ENCODE measurements at regions not wholly inside any gene's neighbourhood (a gene's known extent, or its start where the extent isn't known, plus 50 kb on each side); places are given as distances from the start of the nearest gene placed in this dataset.

- Histone ChIP-seq H2AFZ (ENCODE audit: low read length) (no peak overlapping the region), H3K4me2 (ENCODE audit: low read length) (no peak overlapping the region)
These were observed 182.8 kb downstream of the LMO4 start for GRCh38 chr1:87511449-87511848.

DNA sequence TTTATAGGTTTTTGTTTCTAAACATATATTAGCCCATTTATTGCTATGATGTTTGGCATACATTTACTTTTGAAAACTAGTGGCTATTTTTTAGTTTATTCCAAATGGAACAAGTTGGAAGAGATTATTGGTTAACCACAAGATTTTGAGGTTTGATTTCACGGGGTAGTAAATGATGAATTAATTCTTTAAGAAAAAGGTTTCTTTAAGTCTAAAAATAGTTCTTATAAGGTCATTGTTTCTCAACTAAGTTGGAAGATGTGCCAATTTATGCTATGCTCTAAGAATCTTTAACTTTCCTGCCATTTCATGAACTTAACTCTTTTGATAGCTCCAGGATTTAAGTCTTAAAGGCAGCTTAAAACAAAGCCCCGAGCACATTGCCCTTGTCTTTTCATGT lies 183.8 kb downstream of the LMO4 start:
- Histone ChIP-seq H3K4me3 (ENCODE audit: low read depth, low read length, poor library complexity, severe bottlenecking) (no peak overlapping the region), H3K9me3 (ENCODE audit: low read length) (no peaks in the 10 kb centered on the region), H4K20me1 (ENCODE audit: insufficient read depth, low read length) (no peaks in the 10 kb centered on the region), H3K4me2 (ENCODE audit: low read length) (no peak overlapping the region), H3K9me2 (ENCODE audit: insufficient read depth, low read length) (no peaks in the 10 kb centered on the region), H3K36me3 (ENCODE audit: insufficient read depth, low read length) (no peaks in the 10 kb centered on the region), H3K79me2 (ENCODE audit: insufficient read depth, low read depth, low read length) (no peaks in the 10 kb centered on the region), H2AFZ (ENCODE audit: low read length) (no peak overlapping the region), H3K27ac (ENCODE audit: low read depth, low read length, poor library complexity, severe bottlenecking) (no peak overlapping the region), H3K4me1 (ENCODE audit: insufficient read depth, low read length, poor library complexity, severe bottlenecking) (no peaks in the 10 kb centered on the region)
- CTCF ChIA-PET (ENCODE audit: unreplicated experiment), result no interaction called here
- no peak for DNase-seq (ENCODE audit: low spot score)
- no TSS peak for BruUV-seq (replicated peaks)
- TF ChIP-seq EZH2phosphoT487 (IDR thresholded peaks at IDR 0.05; ENCODE audit: borderline replicate concordance, low read depth, low read length), result no peak
- TF ChIP-seq, protein P1, sequence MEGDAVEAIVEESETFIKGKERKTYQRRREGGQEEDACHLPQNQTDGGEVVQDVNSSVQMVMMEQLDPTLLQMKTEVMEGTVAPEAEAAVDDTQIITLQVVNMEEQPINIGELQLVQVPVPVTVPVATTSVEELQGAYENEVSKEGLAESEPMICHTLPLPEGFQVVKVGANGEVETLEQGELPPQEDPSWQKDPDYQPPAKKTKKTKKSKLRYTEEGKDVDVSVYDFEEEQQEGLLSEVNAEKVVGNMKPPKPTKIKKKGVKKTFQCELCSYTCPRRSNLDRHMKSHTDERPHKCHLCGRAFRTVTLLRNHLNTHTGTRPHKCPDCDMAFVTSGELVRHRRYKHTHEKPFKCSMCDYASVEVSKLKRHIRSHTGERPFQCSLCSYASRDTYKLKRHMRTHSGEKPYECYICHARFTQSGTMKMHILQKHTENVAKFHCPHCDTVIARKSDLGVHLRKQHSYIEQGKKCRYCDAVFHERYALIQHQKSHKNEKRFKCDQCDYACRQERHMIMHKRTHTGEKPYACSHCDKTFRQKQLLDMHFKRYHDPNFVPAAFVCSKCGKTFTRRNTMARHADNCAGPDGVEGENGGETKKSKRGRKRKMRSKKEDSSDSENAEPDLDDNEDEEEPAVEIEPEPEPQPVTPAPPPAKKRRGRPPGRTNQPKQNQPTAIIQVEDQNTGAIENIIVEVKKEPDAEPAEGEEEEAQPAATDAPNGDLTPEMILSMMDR (conservative IDR thresholded peaks at IDR 0.05; ENCODE audit: low read length), result no peak
- intact Hi-C loops (cut with micrococcal nuclease; ENCODE audit: unreplicated experiment), result no loop called here
- POLR2A ChIA-PET, result interaction anchor here (0.7 kb wide), 1 partner anchor 163 kb away, joined by 3 read pairs; no protein-coding TSS in a partner anchor

More at GRCh38 chr1:87511449-87511848, 182.8 kb downstream of the LMO4 start:
- Histone ChIP-seq H3K79me2 (ENCODE audit: insufficient read depth, low read depth, low read length) (no peaks in the 10 kb centered on the region), H3K4me3 (ENCODE audit: low read depth, low read length, poor library complexity, severe bottlenecking) (no peak overlapping the region), H3K9me3 (ENCODE audit: low read length) (no peaks in the 10 kb centered on the region), H3K4me1 (ENCODE audit: insufficient read depth, low read length, poor library complexity, severe bottlenecking) (no peaks in the 10 kb centered on the region), H3K36me3 (ENCODE audit: insufficient read depth, low read length) (no peaks in the 10 kb centered on the region), H3K27ac (ENCODE audit: low read depth, low read length, poor library complexity, severe bottlenecking) (no peak overlapping the region), H4K20me1 (ENCODE audit: insufficient read depth, low read length) (no peaks in the 10 kb centered on the region), H3K9me2 (ENCODE audit: insufficient read depth, low read length) (no peaks in the 10 kb centered on the region)
- BruUV-seq (replicated peaks), result no TSS peak
- ChIA-PET POLR2A (no interaction called here), CTCF (ENCODE audit: unreplicated experiment) (no interaction called here)
- TF ChIP-seq EZH2phosphoT487 (IDR thresholded peaks at IDR 0.05; ENCODE audit: borderline replicate concordance, low read depth, low read length), result no peak
- no peak for DNase-seq (ENCODE audit: low spot score)
- intact Hi-C loops (cut with micrococcal nuclease; ENCODE audit: unreplicated experiment), result no loop called here

DNA sequence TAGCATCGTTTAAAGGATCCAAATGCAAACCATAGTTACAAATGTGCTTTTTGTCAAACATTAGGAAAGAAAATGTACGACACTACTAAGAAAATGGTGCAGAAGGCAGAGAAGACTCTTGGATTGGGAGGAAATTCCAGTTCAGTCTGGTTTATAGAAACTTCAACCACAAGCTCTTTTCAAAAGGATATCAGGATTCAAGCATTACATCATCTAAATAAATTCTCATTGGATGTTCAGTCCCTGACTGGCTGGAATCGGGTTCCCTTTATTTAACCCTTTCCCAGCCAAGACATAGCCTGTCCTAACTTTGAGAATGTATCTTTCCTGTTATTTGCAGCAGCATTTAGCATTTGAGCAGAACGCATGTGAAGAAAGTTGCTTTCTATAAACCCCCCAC lies 184.6 kb downstream of the LMO4 start:
- no peak for DNase-seq (ENCODE audit: low spot score)
- ChIA-PET POLR2A (interaction anchor here (0.6 kb wide), 1 partner anchor 180 kb away, joined by 3 read pairs; no protein-coding TSS in a partner anchor), CTCF (ENCODE audit: unreplicated experiment) (no interaction called here)
- Histone ChIP-seq H4K20me1 (ENCODE audit: insufficient read depth, low read length) (no peaks in the 10 kb centered on the region), H3K79me2 (ENCODE audit: insufficient read depth, low read depth, low read length) (no peaks in the 10 kb centered on the region), H2AFZ (ENCODE audit: low read length) (no peak overlapping the region), H3K27ac (ENCODE audit: low read depth, low read length, poor library complexity, severe bottlenecking) (no peak overlapping the region), H3K4me2 (ENCODE audit: low read length) (no peak overlapping the region), H3K36me3 (ENCODE audit: insufficient read depth, low read length) (no peaks in the 10 kb centered on the region), H3K4me3 (ENCODE audit: low read depth, low read length, poor library complexity, severe bottlenecking) (no peak overlapping the region), H3K4me1 (ENCODE audit: insufficient read depth, low read length, poor library complexity, severe bottlenecking) (no peaks in the 10 kb centered on the region), H3K9me2 (ENCODE audit: insufficient read depth, low read length) (no peaks in the 10 kb centered on the region), H3K9me3 (ENCODE audit: low read length) (no peaks in the 10 kb centered on the region)
- TF ChIP-seq, protein P1 (conservative IDR thresholded peaks at IDR 0.05; ENCODE audit: low read length), result no peak
- no peak for TF ChIP-seq EZH2phosphoT487 (IDR thresholded peaks at IDR 0.05; ENCODE audit: borderline replicate concordance, low read depth, low read length)
- BruUV-seq (replicated peaks), result no TSS peak
- intact Hi-C loops (cut with micrococcal nuclease; ENCODE audit: unreplicated experiment), result no loop called here

Data from OCI-LY7 (cell line).